Prostate gland (tissue), 2 donors: ENCODE measurements at regions not wholly inside any gene's neighbourhood (a gene's known extent, or its start where the extent isn't known, plus 50 kb on each side); places are given as distances from the start of the nearest gene placed in this dataset.

ENCODE experiments used
- DNase-seq: peaks from one replicate; pipeline ENCODE4 v3.0.0-alpha.2; 2019; ENCODE audit warnings: low spot score
- H3K27ac ChIP-seq, 2 donors: fragments of 200-600 bp; sonication (generic); 2 replicates each; pipeline ENCODE4 v1.5.1; 2017 to 2019
- H3K27me3 ChIP-seq: fragments of 200-600 bp; sonication (generic); replicated peaks from 2 replicates; pipeline ENCODE4 v1.5.1; 2019; ENCODE audit not compliant: insufficient read depth
- H3K36me3 ChIP-seq, 2 donors: fragments of 200-600 bp; sonication (generic); 1 replicate in 1 of 2; 2 replicates in 1 of 2; pipeline versions ENCODE4 v1.5.1 to v1.8.1; 2017 to 2019
- H3K4me1 ChIP-seq: fragments of 200-600 bp; sonication (generic); replicated peaks from 2 replicates; pipeline ENCODE4 v1.5.1; 2019
- H3K4me3 ChIP-seq, 2 donors: fragments of 200-600 bp; sonication (generic); 2 replicates each; pipeline ENCODE4 v1.5.1; 2017 to 2019
- H3K9me3 ChIP-seq: fragments of 200-600 bp; sonication (generic); 2 replicates; pipeline ENCODE4 v1.5.1; 2017
- POLR2A ChIP-seq: fragments of 450-650 bp; IDR thresholded peaks from one replicate; pipeline ENCODE4 v1.6.1; 2016; ENCODE audit warnings: antibody characterized with exemption, mild to moderate bottlenecking
- POLR2AphosphoS5 ChIP-seq: sonication (generic); formaldehyde crosslinking; IDR thresholded peaks from one replicate; pipeline ENCODE4 v1.6.1; 2017; ENCODE audit warnings: antibody characterized with exemption
- WGBS: methylation state at CpG from one replicate; pipeline ENCODE4 v1.1.5; 2018; 5-methylcytosine and 5-hydroxymethylcytosine counted together
- intact Hi-C: fragments of 100-400 bp; cut with DNase I; formaldehyde crosslinking; loops from one replicate; pipeline ENCODE4 v1.14.2; 2022
- TF ChIP-seq, protein P1 (sequence below), 4 experiments: fragments of 200-600 bp in 2 of 4; fragments of 450-650 bp in 2 of 4; sonication (generic) in 2 of 4; IDR thresholded peaks; 1 replicate in 3 of 4; 2 replicates in 1 of 4; pipeline ENCODE4 v1.5.1; 2016 to 2019; ENCODE audit warnings: antibody characterized with exemption in 4 of 4, mild to moderate bottlenecking in 2 of 4, moderate library complexity in 2 of 4

DNA sequence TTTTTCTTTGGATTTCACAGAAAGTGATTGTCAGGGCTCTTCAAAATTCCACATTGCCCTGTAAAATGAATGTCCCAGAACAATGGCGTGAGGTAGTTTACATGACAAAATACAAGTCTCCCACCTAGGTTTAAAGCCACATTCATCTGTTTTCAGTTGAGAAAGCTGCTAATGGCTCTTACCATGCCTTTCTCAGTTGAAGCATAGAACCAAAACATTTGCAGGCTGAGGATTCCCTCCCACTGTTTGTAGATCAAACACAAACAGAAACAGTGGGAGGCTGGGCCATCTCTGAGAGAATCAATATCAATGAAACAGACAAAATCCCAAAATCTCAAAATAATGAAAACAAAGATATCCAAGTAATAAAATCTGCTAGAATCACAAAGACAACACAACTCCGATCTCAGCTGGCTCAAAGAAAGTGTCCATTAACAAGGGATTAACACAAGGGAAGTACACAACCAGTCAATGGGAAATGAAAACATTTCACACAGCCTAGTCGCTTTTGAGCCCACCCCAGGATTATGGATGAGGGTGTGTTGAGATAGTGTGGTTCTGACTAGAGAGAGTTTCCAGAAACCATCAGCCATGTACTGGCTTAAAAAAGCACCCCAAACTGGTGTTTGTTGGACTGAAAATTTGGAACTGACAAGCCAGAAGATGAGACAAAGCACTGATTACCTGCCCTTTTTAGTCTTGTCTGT, 54.5 kb upstream of the TMEM260 start:
- Histone ChIP-seq H3K36me3 (no peaks in the 10 kb centered on the region), H3K9me3 (no peaks in the 10 kb centered on the region), H3K4me1 (no peaks in the 10 kb centered on the region), H3K27me3 (no peaks in the 10 kb centered on the region), H3K27ac (no peak overlapping the region), H3K4me3 (no peak overlapping the region)
- TF ChIP-seq POLR2AphosphoS5 (no peak), POLR2A (no peak)
- TF ChIP-seq, protein P1, sequence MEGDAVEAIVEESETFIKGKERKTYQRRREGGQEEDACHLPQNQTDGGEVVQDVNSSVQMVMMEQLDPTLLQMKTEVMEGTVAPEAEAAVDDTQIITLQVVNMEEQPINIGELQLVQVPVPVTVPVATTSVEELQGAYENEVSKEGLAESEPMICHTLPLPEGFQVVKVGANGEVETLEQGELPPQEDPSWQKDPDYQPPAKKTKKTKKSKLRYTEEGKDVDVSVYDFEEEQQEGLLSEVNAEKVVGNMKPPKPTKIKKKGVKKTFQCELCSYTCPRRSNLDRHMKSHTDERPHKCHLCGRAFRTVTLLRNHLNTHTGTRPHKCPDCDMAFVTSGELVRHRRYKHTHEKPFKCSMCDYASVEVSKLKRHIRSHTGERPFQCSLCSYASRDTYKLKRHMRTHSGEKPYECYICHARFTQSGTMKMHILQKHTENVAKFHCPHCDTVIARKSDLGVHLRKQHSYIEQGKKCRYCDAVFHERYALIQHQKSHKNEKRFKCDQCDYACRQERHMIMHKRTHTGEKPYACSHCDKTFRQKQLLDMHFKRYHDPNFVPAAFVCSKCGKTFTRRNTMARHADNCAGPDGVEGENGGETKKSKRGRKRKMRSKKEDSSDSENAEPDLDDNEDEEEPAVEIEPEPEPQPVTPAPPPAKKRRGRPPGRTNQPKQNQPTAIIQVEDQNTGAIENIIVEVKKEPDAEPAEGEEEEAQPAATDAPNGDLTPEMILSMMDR (IDR thresholded peaks at IDR 0.05) = no peak
- intact Hi-C loops = no loop called here
- no peak for DNase-seq
- WGBS = 49% methylated on average over 3 of the region's 3 CpGs

DNA sequence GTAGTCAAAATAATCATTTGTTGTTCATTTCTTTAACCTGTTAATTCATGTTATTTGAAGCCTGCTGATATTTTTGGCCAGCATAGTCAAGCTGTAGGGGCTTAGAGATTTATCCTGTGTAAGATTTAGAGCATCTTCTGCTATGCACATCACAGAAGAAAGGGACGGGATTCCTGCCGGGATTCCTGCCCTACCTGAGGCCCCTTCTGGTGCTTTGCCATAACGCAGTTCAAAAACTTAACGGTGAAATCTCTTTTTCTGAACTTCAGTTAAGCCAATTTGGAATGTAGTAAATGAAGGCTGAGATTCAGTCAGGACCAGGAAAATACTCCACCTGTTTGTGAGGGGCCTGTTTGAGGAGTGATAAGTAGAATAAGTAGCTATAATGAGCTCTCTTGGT, 50.7 kb upstream of the TMEM260 start:
- Histone ChIP-seq H3K27ac (no peak overlapping the region), H3K4me1 (no peaks in the 10 kb centered on the region), H3K36me3 (no peaks in the 10 kb centered on the region), H3K9me3 (no peaks in the 10 kb centered on the region), H3K27me3 (no peaks in the 10 kb centered on the region), H3K4me3 (no peak overlapping the region)
- no peak for TF ChIP-seq POLR2A
- TF ChIP-seq, protein P1 (IDR thresholded peaks at IDR 0.05) = no peak
- no peak for TF ChIP-seq POLR2AphosphoS5
- DNase-seq = no peak
- 39% methylated on average over 4 of the region's 4 CpGs for WGBS
- intact Hi-C loops = no loop called here
